Amniotic epithelial cell (primary cell): ENCODE measurements at regions not wholly inside any gene's neighbourhood (a gene's known extent, or its start where the extent isn't known, plus 50 kb on each side); places are given as distances from the start of the nearest gene placed in this dataset.
"Not testable (repeated sequence)": the region's sequence is repeated elsewhere in the genome, so short reads cannot be mapped to it uniquely, and the experiment has no call there.

Experiments
- DNase-seq: peaks from one replicate; pipeline ENCODE4 v3.0.0-alpha.2; 2010; ENCODE audit warnings: low read depth

- no peak for DNase-seq
Measured at GRCh38 chr10:121690152-121690848, 92.1 kb upstream of the FGFR2 start.

GRCh38 chr10:121687095-121687813 lies 89.0 kb upstream of the FGFR2 start:
- DNase-seq: no peak

- peak; percentile 88 for DNase-seq
Measured at GRCh38 chr10:121684276-121684675, 86.0 kb upstream of the FGFR2 start.

GRCh38 chr10:121683816-121684215 lies 85.6 kb upstream of the FGFR2 start:
- no peak for DNase-seq

- no peak for DNase-seq
Measured at GRCh38 chr10:121683366-121683765, 85.1 kb upstream of the FGFR2 start.

GRCh38 chr10:121681997-121682687 lies 83.9 kb upstream of the FGFR2 start:
- DNase-seq: no peak

GRCh38 chr10:121680879-121681655 lies 82.8 kb upstream of the FGFR2 start:
- no peak for DNase-seq

GRCh38 chr10:121679916-121680315 lies 81.7 kb upstream of the FGFR2 start:
- no peak for DNase-seq

GRCh38 chr10:121678631-121679174 lies 80.5 kb upstream of the FGFR2 start:
- no peak for DNase-seq

GRCh38 chr10:121677880-121678279 lies 79.6 kb upstream of the FGFR2 start:
- DNase-seq: no peak

GRCh38 chr10:121675344-121675743 lies 77.1 kb upstream of the FGFR2 start:
- no peak for DNase-seq

- no peak for DNase-seq
Measured at GRCh38 chr10:121674885-121675284, 76.6 kb upstream of the FGFR2 start.

GRCh38 chr10:121672733-121673132 lies 74.5 kb upstream of the FGFR2 start:
- DNase-seq: no peak

GRCh38 chr10:121669840-121670239 lies 71.6 kb upstream of the FGFR2 start:
- DNase-seq: not testable (repeated sequence)

- DNase-seq: no peak
Measured at GRCh38 chr10:121669028-121669374, 70.8 kb upstream of the FGFR2 start.

- no peak for DNase-seq
Measured at GRCh38 chr10:121668314-121669027, 70.2 kb upstream of the FGFR2 start.

- no peak for DNase-seq
Measured at GRCh38 chr10:121667948-121668313, 69.7 kb upstream of the FGFR2 start.

GRCh38 chr10:121665809-121666208 lies 67.6 kb upstream of the FGFR2 start:
- DNase-seq: no peak

- no peak for DNase-seq
Measured at GRCh38 chr10:121664671-121665070, 66.4 kb upstream of the FGFR2 start.

- no peak for DNase-seq
Measured at GRCh38 chr10:121662945-121663917, 65.0 kb upstream of the FGFR2 start.
